ENCODE measurements at regions not wholly inside any gene's neighbourhood (a gene's known extent, or its start where the extent isn't known, plus 50 kb on each side); places are given as distances from the start of the nearest gene placed in this dataset.

DNA sequence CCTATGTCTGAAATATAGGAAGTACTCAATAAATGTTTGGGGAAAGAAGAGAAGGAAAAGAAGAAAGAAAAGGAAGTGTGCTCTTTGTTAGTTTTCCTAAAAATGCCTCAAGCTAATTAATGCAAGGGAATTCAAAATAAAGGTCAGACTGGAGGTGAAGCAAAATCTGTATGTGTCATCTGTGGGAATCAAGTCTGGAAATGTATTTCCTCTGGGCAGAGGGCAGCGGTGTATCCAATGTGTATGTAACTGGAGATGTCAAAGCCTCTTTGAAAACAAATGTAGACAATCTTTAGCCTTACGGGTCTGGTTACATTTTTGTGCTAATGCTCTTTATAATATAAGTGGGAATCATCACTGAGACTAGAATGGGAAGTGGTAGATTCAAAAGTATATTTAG lies 471.4 kb downstream of the MAN2A1 start:
- TF ChIP-seq, protein P1, sequence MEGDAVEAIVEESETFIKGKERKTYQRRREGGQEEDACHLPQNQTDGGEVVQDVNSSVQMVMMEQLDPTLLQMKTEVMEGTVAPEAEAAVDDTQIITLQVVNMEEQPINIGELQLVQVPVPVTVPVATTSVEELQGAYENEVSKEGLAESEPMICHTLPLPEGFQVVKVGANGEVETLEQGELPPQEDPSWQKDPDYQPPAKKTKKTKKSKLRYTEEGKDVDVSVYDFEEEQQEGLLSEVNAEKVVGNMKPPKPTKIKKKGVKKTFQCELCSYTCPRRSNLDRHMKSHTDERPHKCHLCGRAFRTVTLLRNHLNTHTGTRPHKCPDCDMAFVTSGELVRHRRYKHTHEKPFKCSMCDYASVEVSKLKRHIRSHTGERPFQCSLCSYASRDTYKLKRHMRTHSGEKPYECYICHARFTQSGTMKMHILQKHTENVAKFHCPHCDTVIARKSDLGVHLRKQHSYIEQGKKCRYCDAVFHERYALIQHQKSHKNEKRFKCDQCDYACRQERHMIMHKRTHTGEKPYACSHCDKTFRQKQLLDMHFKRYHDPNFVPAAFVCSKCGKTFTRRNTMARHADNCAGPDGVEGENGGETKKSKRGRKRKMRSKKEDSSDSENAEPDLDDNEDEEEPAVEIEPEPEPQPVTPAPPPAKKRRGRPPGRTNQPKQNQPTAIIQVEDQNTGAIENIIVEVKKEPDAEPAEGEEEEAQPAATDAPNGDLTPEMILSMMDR (IDR thresholded peaks at IDR 0.05; ENCODE audit: low read length), result no peak
- no peak for TF ChIP-seq EZH2 (IDR thresholded peaks at IDR 0.05; ENCODE audit: borderline replicate concordance, low read length)

Data from OCI-LY1 (cell line).